BE2C (cell line): ENCODE measurements at regions not wholly inside any gene's neighbourhood (a gene's known extent, or its start where the extent isn't known, plus 50 kb on each side); places are given as distances from the start of the nearest gene placed in this dataset.

Experiments
- DNase-seq: peaks from one replicate; pipeline ENCODE4 v3.0.0-alpha.2; 2020
- H3K27me3 ChIP-seq: fragments of 250-450 bp; sonication (Bioruptor Pico); 2 replicates; pipeline ENCODE4 v1.5.1; 2020; ENCODE audit warnings: mild to moderate bottlenecking
- H3K36me3 ChIP-seq: fragments of 250-450 bp; sonication (Bioruptor Pico); 2 replicates; pipeline ENCODE4 v1.5.1; 2020; ENCODE audit warnings: mild to moderate bottlenecking
- H3K4me1 ChIP-seq: fragments of 250-450 bp; sonication (Bioruptor Pico); 2 replicates; pipeline ENCODE4 v1.5.1; 2020
- H3K4me3 ChIP-seq: 2 replicates; pipeline ENCODE4 v1.5.1; 2011; ENCODE audit warnings: low read depth, low read length
- H3K9me3 ChIP-seq: fragments of 250-450 bp; sonication (Bioruptor Pico); 2 replicates; pipeline ENCODE4 v1.5.1; 2020
- CTCF ChIP-seq: IDR thresholded peaks from 2 replicates; pipeline ENCODE4 v1.5.1; 2012; ENCODE audit warnings: mild to moderate bottlenecking, low read depth, low read length

- Histone ChIP-seq H3K27me3 (no peaks in the 10 kb centered on the region), H3K36me3 (no peaks in the 10 kb centered on the region), H3K4me1 (no peaks in the 10 kb centered on the region), H3K9me3 (no peaks in the 10 kb centered on the region), H3K4me3 (no peak overlapping the region)
- TF ChIP-seq CTCF = peak; percentile 41
- DNase-seq = no peak
Measured at GRCh38 chr11:39374963-39375698, 2084.3 kb downstream of the LRRC4C start.

GRCh38 chr11:39367534-39367933 is 2091.9 kb downstream of the LRRC4C start:
- no peak for TF ChIP-seq CTCF
- Histone ChIP-seq H3K36me3 (no peaks in the 10 kb centered on the region), H3K27me3 (no peaks in the 10 kb centered on the region), H3K4me1 (no peaks in the 10 kb centered on the region), H3K4me3 (no peak overlapping the region), H3K9me3 (no peaks in the 10 kb centered on the region)
- no peak for DNase-seq

GRCh38 chr11:39365809-39366436 is 2093.5 kb downstream of the LRRC4C start:
- Histone ChIP-seq H3K9me3 (no peaks in the 10 kb centered on the region), H3K4me3 (no peak overlapping the region), H3K36me3 (no peaks in the 10 kb centered on the region), H3K4me1 (no peaks in the 10 kb centered on the region), H3K27me3 (no peaks in the 10 kb centered on the region)
- DNase-seq = no peak
- TF ChIP-seq CTCF = peak; percentile 41

GRCh38 chr11:39363571-39363970 is 2095.9 kb downstream of the LRRC4C start:
- no peak overlapping the region for H3K4me3 ChIP-seq
- no peak for TF ChIP-seq CTCF
- no peaks in the 10 kb centered on the region for H3K9me3 ChIP-seq

GRCh38 chr11:39361557-39361956 is 2097.9 kb downstream of the LRRC4C start:
- Histone ChIP-seq H3K9me3 (no peaks in the 10 kb centered on the region), H3K4me3 (no peak overlapping the region), H3K36me3 (no peaks in the 10 kb centered on the region), H3K4me1 (no peaks in the 10 kb centered on the region), H3K27me3 (no peaks in the 10 kb centered on the region)
- no peak for DNase-seq
- TF ChIP-seq CTCF = no peak

More at GRCh38 chr11:39363571-39363970, 2095.9 kb downstream of the LRRC4C start:
- Histone ChIP-seq H3K4me1 (no peaks in the 10 kb centered on the region), H3K27me3 (no peaks in the 10 kb centered on the region), H3K36me3 (no peaks in the 10 kb centered on the region)
- DNase-seq = no peak

- H3K4me3 ChIP-seq = no peak overlapping the region
- no peaks in the 10 kb centered on the region for H3K27me3 ChIP-seq
- no peak for TF ChIP-seq CTCF
- DNase-seq = no peak
- no peaks in the 10 kb centered on the region for H3K4me1 ChIP-seq
- no peaks in the 10 kb centered on the region for H3K36me3 ChIP-seq
- H3K9me3 ChIP-seq = no peaks in the 10 kb centered on the region
Measured at GRCh38 chr11:39345834-39346442, 2113.5 kb downstream of the LRRC4C start.
